HG03460 (cell line): ENCODE measurements at regions not wholly inside any gene's neighbourhood (a gene's known extent, or its start where the extent isn't known, plus 50 kb on each side); places are given as distances from the start of the nearest gene placed in this dataset.
A peak's percentile ranks its signal among the peaks of the same experiment; 100 is the strongest.
"Not testable (repeated sequence)": the region's sequence is repeated elsewhere in the genome, so short reads cannot be mapped to it uniquely, and the experiment has no call there.

Source experiments
- ATAC-seq: cut with Tn5 transposase; IDR thresholded peaks from one replicate; pipeline ENCODE4 v1.9.1; 2021; ENCODE audit not compliant: unreplicated experiment

- no peak for ATAC-seq
Observed at GRCh38 chr12:126910570-126910969, 1356.4 kb upstream of the TMEM132C start.

GRCh38 chr12:126912111-126912510 is 1354.9 kb upstream of the TMEM132C start:
- no peak for ATAC-seq

DNA sequence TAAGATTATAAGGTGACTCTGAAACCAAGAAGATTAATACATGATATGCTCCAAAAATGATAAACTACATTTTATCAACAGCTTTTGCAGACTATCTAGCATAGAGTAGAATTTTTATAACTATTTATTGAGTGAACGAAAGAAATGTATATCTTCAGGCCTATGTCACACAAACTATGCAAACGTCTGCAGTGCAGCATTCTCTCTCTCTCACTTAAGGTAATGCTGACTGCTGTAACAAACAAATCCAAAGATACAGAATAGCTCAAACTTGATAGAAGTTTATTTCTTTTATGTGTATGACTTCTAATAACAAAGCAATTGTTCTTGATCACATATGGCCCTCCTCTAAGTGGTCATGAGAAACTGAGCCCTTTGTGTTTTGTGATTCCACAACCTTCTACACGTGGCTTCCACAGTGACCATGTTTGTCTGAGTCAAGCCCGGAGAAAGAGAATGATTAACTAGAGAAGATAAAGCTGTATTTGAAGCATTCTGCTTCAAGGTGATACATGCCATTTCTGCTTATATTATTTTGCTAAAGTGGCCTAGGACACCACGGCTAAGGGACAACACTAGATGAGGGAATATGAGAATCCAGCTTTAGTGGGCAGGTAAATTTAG is 1352.7 kb upstream of the TMEM132C start:
- no peak for ATAC-seq

- no peak for ATAC-seq
Observed at GRCh38 chr12:126915309-126915708, 1351.7 kb upstream of the TMEM132C start.

DNA sequence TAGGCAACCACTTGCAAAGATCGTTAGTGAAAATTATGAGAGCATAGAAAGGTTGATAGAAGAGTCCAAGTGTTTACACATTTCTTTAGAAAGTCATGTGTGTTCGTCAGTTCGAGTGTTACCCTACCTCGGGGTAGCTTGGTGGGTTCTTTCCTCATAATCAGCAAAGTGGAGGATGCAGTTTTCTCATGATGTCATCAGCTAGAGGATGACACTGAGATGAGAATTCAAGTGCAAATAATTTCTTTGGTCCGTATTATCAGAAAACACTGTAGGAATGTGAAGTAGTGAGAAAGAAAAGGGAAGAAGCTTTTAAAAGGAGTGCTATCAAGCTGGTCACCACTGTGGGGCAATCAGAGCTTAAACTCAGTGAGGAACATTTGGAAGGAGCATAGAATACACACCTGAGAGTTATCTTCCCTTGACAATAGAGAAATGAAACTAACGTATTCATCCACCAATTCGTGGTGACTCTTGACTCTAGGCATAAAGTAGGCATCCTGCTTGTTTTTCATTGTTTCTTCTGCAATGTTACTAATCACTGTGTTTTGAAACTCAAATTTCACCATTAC is 1340.9 kb upstream of the TMEM132C start:
- no peak for ATAC-seq

GRCh38 chr12:126930234-126930633 is 1336.7 kb upstream of the TMEM132C start:
- no peak for ATAC-seq

GRCh38 chr12:126932156-126932555 is 1334.8 kb upstream of the TMEM132C start:
- no peak for ATAC-seq

GRCh38 chr12:126935435-126935834 is 1331.5 kb upstream of the TMEM132C start:
- no peak for ATAC-seq

DNA sequence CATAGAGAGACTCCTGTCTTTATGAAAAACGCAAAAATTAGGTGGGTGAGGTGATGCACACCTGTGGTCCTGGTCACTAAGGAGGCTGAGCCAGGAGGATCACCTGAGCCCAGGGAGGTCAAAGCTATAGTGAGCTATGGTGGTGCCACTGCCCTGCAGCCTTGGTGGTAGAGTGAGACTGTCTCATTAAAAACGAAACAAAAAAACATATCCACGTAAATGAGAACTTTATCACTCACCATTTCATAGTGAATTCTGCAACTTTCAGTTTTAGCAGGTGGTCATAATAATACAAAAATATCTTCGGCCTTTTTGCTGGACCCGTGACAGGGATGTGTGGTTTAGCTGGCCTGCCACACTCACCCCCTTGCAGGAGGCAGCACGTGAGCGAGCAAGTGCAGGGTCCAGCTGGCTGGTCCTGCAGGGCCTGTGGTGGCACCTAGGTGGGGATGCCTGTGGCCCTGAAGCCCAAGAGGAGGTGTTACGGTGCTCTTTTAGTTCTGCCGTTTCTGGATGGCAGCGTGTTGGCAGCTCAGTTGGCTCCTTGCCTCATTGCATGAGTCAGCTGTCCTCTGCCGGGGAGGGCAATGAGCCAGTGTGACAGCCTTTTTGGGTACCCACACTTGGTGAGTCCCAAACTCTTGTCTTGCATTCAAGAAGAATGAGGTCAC is 1330.7 kb upstream of the TMEM132C start:
- ATAC-seq, result peak; percentile 51

DNA sequence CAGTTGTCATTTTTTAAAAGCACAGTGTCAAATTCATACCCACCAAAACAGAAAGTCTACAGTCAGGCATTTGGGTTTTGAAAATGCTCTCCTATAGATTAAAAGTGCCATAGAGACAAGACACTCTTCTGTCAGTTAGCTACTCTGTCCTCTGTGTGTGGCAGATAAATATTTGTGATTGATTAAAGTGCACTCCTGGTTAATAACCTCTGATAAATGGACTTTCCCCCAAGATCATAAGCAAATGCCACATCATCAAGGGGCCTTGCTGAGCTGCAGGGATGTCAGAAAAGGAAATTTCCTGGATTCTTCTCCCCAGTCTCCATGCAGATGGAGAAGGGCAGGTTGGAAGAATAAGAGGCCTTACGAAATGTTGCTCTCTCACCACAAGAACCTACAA is 1329.5 kb upstream of the TMEM132C start:
- no peak for ATAC-seq

GRCh38 chr12:126944684-126945083 is 1322.3 kb upstream of the TMEM132C start:
- ATAC-seq, result no peak

- ATAC-seq, result not testable (repeated sequence)
Observed at GRCh38 chr12:126946958-126947357, 1320.0 kb upstream of the TMEM132C start.

- no peak for ATAC-seq
Observed at GRCh38 chr12:126949558-126949957, 1317.4 kb upstream of the TMEM132C start.

GRCh38 chr12:126950266-126950665 is 1316.7 kb upstream of the TMEM132C start:
- ATAC-seq, result no peak

DNA sequence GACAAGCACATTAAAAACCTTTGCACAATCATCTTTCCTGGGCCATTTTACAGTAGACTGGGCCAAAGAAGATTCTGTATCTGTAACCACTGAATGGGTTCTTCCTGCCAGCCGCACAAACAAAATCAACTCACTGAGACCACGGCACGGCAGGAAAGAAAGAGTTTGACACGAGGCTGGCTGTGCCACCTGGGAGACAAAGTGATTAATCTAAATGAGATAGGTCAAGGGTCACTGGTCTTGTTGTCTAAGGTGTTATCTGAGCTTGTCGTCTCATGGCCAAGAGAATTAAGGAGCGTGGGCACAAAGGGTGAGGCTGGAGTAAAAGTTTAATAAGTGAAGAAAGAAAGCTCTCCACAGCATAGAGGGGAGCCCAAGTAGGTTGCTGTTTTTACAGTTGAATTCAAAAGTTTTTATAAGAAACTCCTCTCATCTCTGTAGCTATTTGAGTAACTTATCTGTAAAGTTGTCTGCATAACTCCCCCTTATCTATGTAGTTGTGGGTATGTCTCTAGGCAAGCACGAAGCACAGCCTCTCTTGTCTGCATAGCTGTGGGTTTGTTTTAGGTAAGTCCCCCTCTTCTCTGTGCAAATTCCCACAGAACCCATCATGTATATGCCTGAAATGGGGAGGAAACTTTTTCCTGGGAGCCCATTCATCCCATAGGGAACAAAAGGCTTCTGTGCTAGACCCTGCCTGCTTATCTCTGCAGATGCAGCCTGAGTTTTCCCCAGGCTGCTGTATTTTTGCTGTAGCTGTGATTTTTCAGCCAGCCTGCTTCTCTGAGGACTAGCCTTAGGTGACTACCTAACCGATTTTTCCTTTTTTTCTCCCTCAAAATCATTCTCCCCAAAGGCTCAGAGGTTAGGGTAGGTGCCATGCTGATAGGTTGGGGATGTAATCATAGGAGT is 1314.6 kb upstream of the TMEM132C start:
- no peak for ATAC-seq

DNA sequence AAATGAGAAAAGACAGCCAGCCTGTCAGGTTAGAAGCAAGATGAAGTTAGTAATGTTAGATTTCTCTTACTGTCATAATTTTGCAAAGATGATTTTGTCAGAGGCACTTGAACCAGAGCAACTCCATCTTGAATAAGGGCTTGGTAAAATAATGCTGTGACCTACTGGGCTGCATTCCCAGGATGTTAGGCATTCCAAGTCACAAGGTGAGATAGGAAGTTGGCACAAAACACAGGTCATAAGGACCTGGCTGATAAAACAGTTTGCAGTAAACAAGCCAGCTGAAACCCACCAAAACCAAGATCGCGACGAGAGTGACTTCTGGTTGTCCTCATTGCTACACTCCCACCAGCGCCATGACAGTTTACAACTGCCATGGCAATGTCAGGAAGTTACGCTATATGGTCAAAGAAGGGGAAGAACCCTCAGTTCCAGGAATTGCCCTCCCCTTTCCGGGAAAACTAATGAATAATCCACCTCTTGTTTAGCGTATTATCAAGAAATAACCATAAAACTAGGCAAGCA is 1313.5 kb upstream of the TMEM132C start:
- no peak for ATAC-seq

- ATAC-seq, result no peak
Observed at GRCh38 chr12:126960221-126960620, 1306.7 kb upstream of the TMEM132C start.

DNA sequence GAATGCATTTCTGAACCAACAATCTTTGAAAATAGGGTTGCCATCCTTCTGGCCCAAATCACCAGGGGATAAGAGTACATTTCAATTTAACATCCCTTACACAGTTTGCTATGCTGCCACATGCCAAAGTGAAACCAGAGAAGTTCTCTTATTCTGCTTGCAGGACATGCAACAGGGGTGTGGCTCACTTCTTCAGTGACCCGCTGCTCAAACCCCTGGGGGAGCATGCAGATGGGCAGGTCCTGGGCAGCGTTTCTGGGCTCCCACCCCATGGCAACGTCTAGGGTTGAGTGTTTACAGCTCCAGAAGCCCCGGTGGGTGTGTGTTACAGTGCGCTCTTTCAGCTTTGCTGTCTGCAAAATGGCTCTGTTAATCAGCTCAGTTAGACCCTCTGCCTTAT is 1306.3 kb upstream of the TMEM132C start:
- ATAC-seq, result no peak

DNA sequence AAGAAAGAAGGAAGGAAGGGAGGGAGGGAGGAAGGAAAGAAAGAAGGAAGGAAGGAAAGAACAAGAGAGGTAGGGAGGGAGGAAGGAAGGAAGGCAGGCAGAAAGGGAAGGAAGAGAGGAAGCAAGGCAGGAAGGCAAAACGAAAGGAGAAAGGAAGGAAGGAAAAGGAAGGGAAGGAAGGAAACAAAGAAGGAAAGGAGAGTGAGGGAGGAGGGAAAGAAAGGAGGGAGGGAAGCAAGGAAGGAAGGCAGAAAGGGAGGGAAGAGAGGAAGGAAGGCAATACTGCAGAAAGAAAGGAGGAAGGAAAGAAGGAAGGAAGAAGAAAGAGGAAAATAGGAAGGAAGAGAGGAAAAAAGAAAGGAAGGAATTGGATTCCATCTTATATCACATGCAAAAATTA is 1303.1 kb upstream of the TMEM132C start:
- no peak for ATAC-seq

- no peak for ATAC-seq
Observed at GRCh38 chr12:126966498-126966897, 1300.5 kb upstream of the TMEM132C start.

DNA sequence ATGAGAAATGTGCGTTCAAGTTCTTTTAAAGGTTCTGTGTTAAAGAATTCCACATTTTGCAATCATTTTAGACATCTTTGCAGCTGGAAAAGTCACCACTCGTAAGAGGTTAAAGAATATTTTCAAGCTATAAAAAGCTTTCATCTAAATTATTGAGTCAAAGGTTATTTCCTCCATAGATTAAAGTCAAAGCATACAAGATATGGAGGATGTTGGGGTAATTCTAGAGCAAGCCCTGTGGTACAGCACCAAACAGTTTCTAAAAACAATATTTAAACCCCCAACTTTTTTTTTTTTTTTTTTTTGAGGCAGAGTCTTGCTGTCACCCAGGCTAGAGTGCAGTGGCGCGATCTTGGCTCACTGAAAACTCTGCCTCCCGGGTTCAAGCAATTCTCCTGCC is 1299.8 kb upstream of the TMEM132C start:
- ATAC-seq, result no peak
